ENCODE measurements at regions not wholly inside any gene's neighbourhood (a gene's known extent, or its start where the extent isn't known, plus 50 kb on each side); places are given as distances from the start of the nearest gene placed in this dataset.

DNA sequence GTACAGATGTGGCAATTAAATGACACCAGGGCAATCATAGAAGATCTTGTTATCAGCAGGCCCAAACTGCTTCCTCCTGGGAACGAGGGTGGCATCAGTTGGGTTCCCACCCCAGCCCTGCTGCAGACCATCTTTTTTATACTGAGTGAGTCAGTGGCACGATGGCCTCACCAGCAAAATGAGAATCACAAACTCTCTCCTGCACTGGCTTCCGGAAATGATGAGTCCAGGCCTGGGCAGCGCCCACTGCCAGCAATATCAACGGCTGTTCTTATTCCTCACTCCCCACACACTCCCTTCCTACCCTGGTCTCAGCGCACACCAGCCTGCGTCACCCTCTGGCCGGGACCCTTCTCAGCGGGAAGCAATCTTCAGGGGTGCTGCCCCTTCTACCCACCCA is 340.3 kb downstream of the FOXL1 start:
- no peak for ATAC-seq
- no peaks in the 10 kb centered on the region for H3K4me1 Mint-ChIP-seq (ENCODE audit: low read depth in 2 of 2)
- H3K27me3 Mint-ChIP-seq: peaks cover 27 to 31% of the 10 kb centered on the region in 2 donors
- H3K36me3 Mint-ChIP-seq: no peaks in the 10 kb centered on the region
- no peak overlapping the region for H3K4me3 Mint-ChIP-seq
- H3K9me3 Mint-ChIP-seq: no peaks in the 10 kb centered on the region
- no peak overlapping the region for H3K27ac Mint-ChIP-seq
- DNase-seq (ENCODE audit: low spot score): no peak

DNA sequence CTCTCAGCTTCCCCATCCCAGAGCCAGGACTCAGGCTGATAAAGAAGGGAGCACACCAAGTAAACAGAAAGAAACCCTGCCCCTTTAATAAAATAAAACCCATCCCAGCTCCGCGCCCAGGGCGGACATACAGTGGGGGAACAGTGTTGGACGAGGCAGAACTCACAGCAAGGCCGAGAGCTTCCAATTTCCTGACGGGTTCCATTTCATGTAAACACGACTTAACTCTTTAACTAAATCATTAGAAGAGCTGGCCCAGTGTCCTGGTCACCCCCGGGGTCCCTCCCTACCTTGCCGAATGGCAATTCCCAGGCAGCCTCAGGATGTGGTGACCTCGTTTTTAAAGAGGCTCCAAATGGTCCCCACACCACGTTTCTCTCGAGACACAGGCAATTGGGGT is 340.7 kb downstream of the FOXL1 start:
- no peak for ATAC-seq
- H3K27me3 Mint-ChIP-seq: peaks cover 30 to 31% of the 10 kb centered on the region in 2 donors
- no peak for DNase-seq (ENCODE audit: low spot score)
- no peaks in the 10 kb centered on the region for H3K4me1 Mint-ChIP-seq (ENCODE audit: low read depth in 2 of 2)
- H3K27ac Mint-ChIP-seq: no peak overlapping the region
- H3K9me3 Mint-ChIP-seq: no peaks in the 10 kb centered on the region
- H3K4me3 Mint-ChIP-seq: no peak overlapping the region
- H3K36me3 Mint-ChIP-seq: no peaks in the 10 kb centered on the region

DNA sequence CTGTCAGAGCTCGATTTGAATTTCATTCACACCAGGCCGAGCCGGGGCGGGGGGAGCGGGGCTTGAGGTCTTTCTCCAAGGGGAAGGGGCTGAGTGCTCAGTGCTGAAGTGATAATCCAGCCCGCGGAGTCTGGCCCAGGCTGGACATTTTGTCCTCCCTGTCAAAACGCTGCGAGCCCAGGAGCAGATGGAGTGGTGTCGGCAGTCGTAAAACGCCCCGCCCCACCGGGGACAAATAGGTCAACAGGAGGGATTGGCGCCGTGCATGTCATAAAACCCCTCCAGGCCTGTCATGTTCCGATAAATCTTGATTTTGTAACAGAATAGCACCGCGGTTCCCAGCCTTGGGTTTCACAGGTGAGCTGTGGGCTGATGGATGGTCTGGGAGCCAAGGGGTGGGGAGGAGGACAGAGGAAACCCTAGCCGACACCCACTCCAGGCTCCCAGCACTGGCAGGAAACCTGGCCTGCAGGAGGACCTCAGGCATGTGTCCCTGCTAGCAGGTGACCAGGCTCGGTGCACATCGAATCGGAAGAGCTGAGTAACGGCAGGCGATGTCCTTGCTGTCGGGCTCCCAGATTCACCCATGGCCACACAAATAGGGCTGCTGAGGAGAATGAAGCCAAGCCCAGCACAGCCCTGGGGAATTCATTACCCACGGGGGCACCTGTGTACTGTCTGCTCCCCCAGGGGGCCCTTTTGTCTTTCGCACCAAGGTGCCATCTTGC is 341.4 kb downstream of the FOXL1 start:
- DNase-seq (ENCODE audit: low spot score): no peak
- no peak overlapping the region for H3K4me3 Mint-ChIP-seq
- no peak overlapping the region for H3K27ac Mint-ChIP-seq
- H3K36me3 Mint-ChIP-seq: no peaks in the 10 kb centered on the region
- H3K27me3 Mint-ChIP-seq: peaks cover 35% of the 10 kb centered on the region in 2 donors
- ATAC-seq: no peak
- H3K9me3 Mint-ChIP-seq: no peaks in the 10 kb centered on the region
- H3K4me1 Mint-ChIP-seq (ENCODE audit: low read depth in 2 of 2): no peaks in the 10 kb centered on the region

DNA sequence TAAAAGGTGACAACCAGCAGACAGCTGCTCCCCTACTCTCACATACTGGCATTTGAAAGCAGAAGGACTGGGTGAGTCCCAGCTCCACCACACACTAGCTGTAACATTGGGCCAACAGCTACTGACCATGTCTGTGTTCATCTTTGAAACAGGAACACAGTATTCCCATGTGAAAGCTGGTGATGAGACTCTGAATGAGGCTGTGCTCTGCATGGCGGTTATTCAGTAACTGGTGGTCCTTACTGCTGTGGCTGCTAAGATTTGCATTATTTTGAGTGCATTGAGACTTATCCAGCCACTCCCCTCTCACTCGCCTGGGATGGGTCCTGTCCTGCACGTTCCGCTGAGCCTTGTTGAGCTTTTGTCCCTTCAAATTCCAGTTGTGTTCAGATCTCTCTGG is 342.9 kb downstream of the FOXL1 start:
- Mint-ChIP-seq H3K36me3 (no peaks in the 10 kb centered on the region), H3K9me3 (no peaks in the 10 kb centered on the region), H3K27me3 (peaks cover 35 to 37% of the 10 kb centered on the region in 2 donors), H3K4me1 (ENCODE audit: low read depth in 2 of 2) (no peaks in the 10 kb centered on the region), H3K27ac (no peak overlapping the region), H3K4me3 (no peak overlapping the region)
- DNase-seq (ENCODE audit: low spot score) (no peak), ATAC-seq (no peak)

DNA sequence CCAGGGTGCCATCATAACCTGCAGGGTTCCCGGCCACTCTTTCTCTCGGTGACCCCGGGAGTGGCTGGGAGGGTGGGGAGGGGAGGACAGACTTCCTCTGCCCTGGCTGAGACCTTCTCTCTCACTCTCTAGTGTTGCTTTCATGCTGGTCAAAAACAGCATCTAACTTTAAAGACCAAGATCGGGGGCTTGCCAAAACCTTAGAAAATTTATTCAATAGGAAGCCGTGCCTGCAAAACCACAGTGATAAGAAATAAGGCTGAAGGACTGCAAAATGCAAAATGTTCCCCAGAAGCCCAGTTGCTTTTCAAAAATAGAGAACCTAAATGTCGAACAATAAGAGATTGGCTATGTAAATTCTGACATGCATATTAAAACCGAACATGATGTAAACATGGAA is 344.0 kb downstream of the FOXL1 start:
- H3K27ac Mint-ChIP-seq: no peak overlapping the region
- H3K36me3 Mint-ChIP-seq: no peaks in the 10 kb centered on the region
- no peak overlapping the region for H3K4me3 Mint-ChIP-seq
- DNase-seq (ENCODE audit: low spot score) (no peak), ATAC-seq (no peak)
- no peaks in the 10 kb centered on the region for H3K9me3 Mint-ChIP-seq
- H3K27me3 Mint-ChIP-seq: peaks cover 28 to 37% of the 10 kb centered on the region in 2 donors
- no peaks in the 10 kb centered on the region for H3K4me1 Mint-ChIP-seq (ENCODE audit: low read depth in 2 of 2)

DNA sequence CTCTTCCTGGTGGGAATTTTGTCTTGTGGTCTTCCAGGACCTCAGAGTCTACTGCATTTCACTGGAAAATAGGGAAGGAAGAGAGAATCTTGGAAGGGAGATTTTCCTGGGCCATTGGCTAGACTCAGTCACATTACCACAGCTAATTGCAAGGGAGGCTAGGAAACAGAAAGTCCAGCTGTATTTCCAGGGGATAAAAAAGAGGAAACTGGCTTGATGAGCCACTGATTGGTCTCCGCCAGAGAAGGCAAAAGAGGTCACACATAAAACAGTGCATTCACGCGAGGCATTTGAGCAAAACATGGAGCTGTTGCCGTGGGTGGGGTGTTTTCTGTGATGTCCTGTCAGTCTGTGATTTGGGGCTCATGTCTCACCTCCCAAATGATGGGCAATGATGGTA is 345.3 kb downstream of the FOXL1 start:
- Mint-ChIP-seq H3K4me3 (no peak overlapping the region), H3K36me3 (no peaks in the 10 kb centered on the region), H3K9me3 (no peaks in the 10 kb centered on the region), H3K4me1 (ENCODE audit: low read depth in 2 of 2) (no peaks in the 10 kb centered on the region), H3K27ac (no peak overlapping the region), H3K27me3 (peaks cover 37 to 39% of the 10 kb centered on the region in 2 donors)
- ATAC-seq: no peak
- no peak for DNase-seq (ENCODE audit: low spot score)

DNA sequence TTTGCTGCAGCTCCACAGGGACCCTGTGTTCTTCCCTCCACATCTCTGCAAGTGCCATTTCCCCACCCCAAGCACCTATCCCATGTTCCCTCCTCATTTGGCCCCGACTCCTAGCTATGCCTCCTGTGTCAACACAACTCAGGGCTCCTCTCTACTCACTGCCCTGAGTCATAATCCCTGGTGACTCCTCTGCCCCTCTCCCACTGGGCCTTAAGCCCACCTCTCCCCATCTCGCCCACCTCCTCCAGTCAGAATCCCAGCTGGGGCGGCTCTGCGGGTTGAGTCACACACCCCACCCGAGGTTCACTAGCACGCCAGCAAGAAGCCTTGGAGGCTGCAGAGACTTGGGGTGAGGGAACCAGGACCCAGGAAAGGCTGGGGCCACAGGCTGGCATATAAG is 346.2 kb downstream of the FOXL1 start:
- H3K4me1 Mint-ChIP-seq (ENCODE audit: low read depth in 2 of 2): peaks cover 0 to 6% of the 10 kb centered on the region in 2 donors
- H3K27me3 Mint-ChIP-seq: peaks cover 37 to 41% of the 10 kb centered on the region in 2 donors
- no peaks in the 10 kb centered on the region for H3K9me3 Mint-ChIP-seq
- no peaks in the 10 kb centered on the region for H3K36me3 Mint-ChIP-seq
- no peak overlapping the region for H3K27ac Mint-ChIP-seq
- no peak for ATAC-seq
- DNase-seq (ENCODE audit: low spot score): no peak
- H3K4me3 Mint-ChIP-seq: no peak overlapping the region

DNA sequence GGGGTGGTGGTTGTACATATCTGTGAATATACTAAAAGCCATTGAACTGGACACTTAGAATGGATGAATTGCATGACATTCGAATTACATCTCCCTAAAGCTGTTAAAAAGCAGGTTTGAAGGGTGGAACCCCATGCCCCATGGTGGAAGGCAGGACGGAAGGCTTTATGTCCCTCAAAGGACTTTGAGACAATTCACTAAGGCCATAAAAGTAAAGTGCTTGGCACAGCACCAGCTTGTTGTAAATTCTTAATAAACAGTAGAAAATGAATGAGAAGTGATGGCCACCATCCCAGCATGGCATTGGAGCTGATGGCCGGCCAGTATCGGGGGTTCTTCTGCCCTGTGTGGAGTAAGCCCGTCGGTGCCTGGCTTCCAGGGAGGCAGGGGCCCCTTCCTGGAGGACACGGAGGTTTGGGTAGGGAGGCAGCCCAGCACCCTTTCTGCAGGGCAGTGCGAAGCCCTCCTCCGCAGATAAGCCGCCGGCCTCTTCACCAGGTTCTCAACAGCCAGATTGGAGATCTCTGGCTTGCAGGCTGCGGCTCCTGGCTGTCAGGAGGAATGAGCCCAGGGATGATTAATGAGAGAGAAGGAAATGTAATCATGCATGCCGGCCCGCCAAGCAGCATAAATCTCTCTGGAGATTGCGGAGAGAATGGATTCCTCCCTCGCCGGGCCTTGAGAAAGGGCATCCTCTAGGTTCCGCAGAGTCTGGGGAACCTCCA is 346.9 kb downstream of the FOXL1 start:
- H3K9me3 Mint-ChIP-seq: no peaks in the 10 kb centered on the region
- H3K4me1 Mint-ChIP-seq (ENCODE audit: low read depth in 2 of 2): peaks cover 0 to 6% of the 10 kb centered on the region in 2 donors
- no peak overlapping the region for H3K27ac Mint-ChIP-seq
- peaks cover 39 to 45% of the 10 kb centered on the region in 2 donors for H3K27me3 Mint-ChIP-seq
- no peak for ATAC-seq
- no peaks in the 10 kb centered on the region for H3K36me3 Mint-ChIP-seq
- H3K4me3 Mint-ChIP-seq: no peak overlapping the region
- DNase-seq (ENCODE audit: low spot score): no peak

DNA sequence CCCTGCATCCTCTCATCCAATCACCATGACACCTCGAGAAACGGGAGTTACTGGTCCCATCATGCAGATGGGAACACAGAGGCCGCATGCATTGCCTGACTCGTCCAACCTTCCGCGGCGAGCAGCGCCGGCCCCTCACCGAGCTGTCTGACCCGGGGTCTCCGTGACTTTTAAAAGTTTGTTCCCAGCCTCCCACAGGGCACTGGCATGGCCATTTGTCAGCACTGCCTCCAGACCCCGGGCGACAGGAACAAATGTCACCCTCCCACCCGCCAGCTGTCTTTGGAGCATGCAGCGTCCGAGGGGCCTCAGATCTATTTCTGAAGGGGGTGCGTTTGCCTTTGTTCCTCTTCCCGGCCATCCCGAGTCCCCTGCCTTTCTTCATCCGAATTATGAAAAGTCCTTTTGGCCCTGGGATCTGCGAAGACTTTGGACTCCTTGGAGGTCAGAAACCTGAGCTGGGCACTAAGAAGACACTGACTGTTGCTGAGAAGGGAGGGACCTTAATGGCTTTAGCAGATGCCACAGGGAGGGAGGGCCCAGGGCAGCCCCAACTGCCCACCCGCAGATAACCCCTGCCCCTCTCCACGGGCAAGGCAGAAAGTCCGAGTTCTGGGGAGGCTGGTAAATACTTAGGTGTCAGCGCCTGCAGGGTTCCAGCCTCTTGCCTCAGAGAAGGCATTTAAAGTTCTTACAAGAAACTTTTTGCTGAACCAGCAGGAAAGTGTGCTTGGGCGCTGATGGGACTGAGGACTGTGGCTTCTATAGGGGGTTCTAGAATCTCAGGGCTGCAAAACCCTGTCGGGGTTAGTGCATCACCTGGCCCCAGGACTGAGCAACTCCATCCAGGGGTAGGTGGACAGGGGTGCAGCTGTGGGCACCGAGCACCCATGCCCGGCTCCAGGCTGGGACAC is 348.1 kb downstream of the FOXL1 start:
- DNase-seq (ENCODE audit: low spot score) (no peak), ATAC-seq (no peak)
- H3K9me3 Mint-ChIP-seq: no peaks in the 10 kb centered on the region
- H3K4me3 Mint-ChIP-seq: no peak overlapping the region
- H3K4me1 Mint-ChIP-seq (ENCODE audit: low read depth in 2 of 2): peaks cover 0 to 6% of the 10 kb centered on the region in 2 donors
- H3K36me3 Mint-ChIP-seq: no peaks in the 10 kb centered on the region
- peaks cover 40 to 45% of the 10 kb centered on the region in 2 donors for H3K27me3 Mint-ChIP-seq
- no peak overlapping the region for H3K27ac Mint-ChIP-seq

DNA sequence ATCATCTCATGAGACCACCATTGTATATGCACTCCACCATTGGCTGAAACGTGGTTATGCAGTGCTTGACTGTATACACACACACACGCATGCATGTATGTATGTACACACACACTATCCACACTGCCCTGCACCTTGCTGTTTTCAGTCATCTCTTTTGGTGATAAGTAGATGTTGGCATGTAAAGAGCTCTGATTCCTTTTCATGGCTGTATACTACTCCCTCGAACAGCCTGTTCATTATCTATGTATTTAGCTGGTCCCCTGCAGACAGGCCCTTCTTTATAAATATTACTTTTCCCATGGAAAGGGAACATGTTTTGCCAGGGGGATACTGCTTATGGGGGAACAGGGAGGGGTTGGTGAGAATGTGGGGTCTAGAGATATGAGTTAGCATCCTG is 349.4 kb downstream of the FOXL1 start:
- Mint-ChIP-seq H3K9me3 (no peaks in the 10 kb centered on the region), H3K36me3 (no peaks in the 10 kb centered on the region), H3K27me3 (peaks cover 34 to 45% of the 10 kb centered on the region in 2 donors), H3K4me1 (ENCODE audit: low read depth in 2 of 2) (peaks cover 0 to 6% of the 10 kb centered on the region in 2 donors), H3K27ac (no peak overlapping the region), H3K4me3 (no peak overlapping the region)
- ATAC-seq: no peak
- no peak for DNase-seq (ENCODE audit: low spot score)

DNA sequence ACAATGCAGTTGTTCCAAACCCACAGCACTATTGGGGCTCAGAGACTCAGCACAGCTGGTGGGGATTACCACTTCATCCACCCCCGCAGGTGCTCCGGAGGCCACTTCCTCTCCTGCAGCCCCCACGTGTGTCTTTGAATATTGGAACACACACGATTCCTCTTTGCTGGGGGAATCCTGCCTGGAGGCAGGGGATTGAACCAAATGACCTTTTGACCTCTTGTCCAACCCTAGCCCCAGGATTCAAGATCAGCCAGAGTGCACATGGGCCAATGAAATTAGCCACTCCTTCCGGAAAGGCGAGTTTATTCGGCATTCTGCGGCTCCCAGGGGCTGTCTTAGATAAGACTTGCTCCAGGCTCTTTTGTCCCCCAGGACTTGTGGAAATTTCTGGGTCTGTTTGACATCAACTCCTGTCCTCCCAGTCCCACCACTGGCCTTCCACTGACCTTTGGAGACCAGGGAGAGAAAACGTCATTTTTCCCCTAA is 350.2 kb downstream of the FOXL1 start:
- Mint-ChIP-seq H3K27ac (no peak overlapping the region), H3K27me3 (peaks cover 29 to 39% of the 10 kb centered on the region in 2 donors), H3K36me3 (no peaks in the 10 kb centered on the region), H3K9me3 (no peaks in the 10 kb centered on the region), H3K4me3 (no peak overlapping the region), H3K4me1 (ENCODE audit: low read depth in 2 of 2) (peaks cover 0 to 6% of the 10 kb centered on the region in 2 donors)
- DNase-seq (ENCODE audit: low spot score) (no peak), ATAC-seq (no peak)

DNA sequence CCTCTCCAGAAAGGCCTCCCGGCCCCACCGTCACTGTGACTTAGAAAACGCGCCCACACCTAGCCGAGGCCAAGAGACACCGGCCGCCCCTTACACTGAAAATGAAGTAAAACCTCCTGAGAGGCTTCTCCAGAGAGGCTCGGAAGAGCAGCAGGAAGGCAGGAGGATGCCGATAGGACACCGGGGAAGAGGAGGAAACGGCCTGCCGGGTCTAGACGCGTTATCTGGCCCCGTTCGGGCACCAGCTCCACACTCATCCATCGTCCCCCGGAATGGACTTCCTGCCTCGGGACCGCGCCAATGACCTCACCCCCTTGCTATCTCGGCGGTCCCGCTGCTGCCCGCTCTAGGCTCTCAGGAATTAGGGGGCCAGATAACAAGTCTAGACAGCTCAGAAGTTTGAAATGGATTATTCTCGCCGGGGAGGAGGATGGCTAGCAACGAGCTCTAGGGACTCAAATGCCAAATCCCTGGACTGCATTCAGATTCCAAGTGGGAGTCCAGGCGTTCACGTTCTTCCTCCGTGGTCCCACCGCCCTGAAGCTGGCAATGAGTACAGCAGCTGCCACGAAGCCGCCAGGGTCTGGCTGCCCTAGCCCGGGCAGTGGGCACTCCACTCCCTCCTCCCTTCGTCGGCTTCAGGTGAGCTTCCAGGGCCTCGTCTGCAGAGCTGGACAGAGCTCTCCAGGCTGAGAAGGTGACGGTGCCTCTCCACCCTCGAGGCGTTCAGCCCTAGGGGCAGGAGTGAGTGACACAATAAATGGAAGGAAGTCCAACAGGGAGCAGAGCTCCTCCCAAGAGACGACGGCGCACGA is 350.9 kb downstream of the FOXL1 start:
- ATAC-seq (no peak), DNase-seq (ENCODE audit: low spot score) (no peak)
- Mint-ChIP-seq H3K27ac (no peak overlapping the region), H3K27me3 (peaks cover 27 to 36% of the 10 kb centered on the region in 2 donors), H3K4me1 (ENCODE audit: low read depth in 2 of 2) (peaks cover 0 to 6% of the 10 kb centered on the region in 2 donors), H3K36me3 (no peaks in the 10 kb centered on the region), H3K4me3 (no peak overlapping the region), H3K9me3 (no peaks in the 10 kb centered on the region)

DNA sequence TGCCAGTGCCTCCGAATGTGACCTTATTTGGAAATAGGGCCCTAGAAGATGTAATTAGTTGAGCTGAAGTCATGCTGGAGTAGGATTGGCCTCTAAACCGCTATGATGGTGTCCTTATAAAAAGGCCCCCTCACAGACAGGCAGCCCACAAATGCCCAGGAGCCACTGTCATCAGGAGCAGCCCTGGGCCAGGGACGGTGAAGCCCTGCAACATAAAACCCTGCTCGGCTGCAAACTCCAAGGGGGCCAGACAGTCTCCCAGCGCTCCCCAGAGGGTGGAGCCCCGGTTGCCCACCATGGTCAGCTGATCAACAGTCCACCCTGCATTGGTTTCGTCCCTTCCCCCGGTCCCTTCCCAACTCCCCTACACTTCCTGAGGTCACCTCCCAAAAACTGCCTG is 351.7 kb downstream of the FOXL1 start:
- ATAC-seq: no peak
- H3K9me3 Mint-ChIP-seq: no peaks in the 10 kb centered on the region

More for the DNA sequence above, 351.7 kb downstream of the FOXL1 start:
- Mint-ChIP-seq H3K27ac (no peak overlapping the region), H3K4me3 (no peak overlapping the region), H3K36me3 (no peaks in the 10 kb centered on the region), H3K27me3 (peaks cover 24 to 34% of the 10 kb centered on the region in 2 donors), H3K4me1 (ENCODE audit: low read depth in 2 of 2) (peaks cover 0 to 6% of the 10 kb centered on the region in 2 donors)
- DNase-seq (ENCODE audit: low spot score): no peak

Data from natural killer cell treated with Interleukin-12 subunit alpha and Interleukin-12 subunit beta and Interleukin-15 and Interleukin-18, amount 100 ng/mL, for 72 hours (primary cell).